HepG2 (cell line): ENCODE measurements at regions not wholly inside any gene's neighbourhood (a gene's known extent, or its start where the extent isn't known, plus 50 kb on each side); places are given as distances from the start of the nearest gene placed in this dataset.

ENCODE experiments used
- AFF4 ChIP-seq: sonication (generic); formaldehyde crosslinking; IDR thresholded peaks from 2 replicates; pipeline ENCODE4 v1.4.0; 2020; ENCODE audit warnings: missing genetic modification reagents
- AKAP8 ChIP-seq: sonication (generic); formaldehyde crosslinking; IDR thresholded peaks from 2 replicates; pipeline ENCODE4 v1.5.1; 2020; ENCODE audit warnings: mild to moderate bottlenecking, missing genetic modification reagents
- BRD4 ChIP-seq: sonication (generic); formaldehyde crosslinking; IDR thresholded peaks from 2 replicates; pipeline ENCODE4 v1.4.0; 2020; ENCODE audit warnings: missing genetic modification reagents
- EHMT2 ChIP-seq: fragments of 200-600 bp; sonication (generic); IDR thresholded peaks from 2 replicates; pipeline ENCODE4 v1.7.0; 2017; ENCODE audit warnings: antibody characterized with exemption, low read depth, low read length, borderline replicate concordance
- KLF12 ChIP-seq: sonication (generic); formaldehyde crosslinking; IDR thresholded peaks from 2 replicates; pipeline ENCODE4 v1.4.0; 2020; ENCODE audit warnings: missing genetic modification reagents, borderline replicate concordance
- MAZ ChIP-seq, 2 experiments: sonication (generic) in 1 of 2; formaldehyde crosslinking in 1 of 2; IDR thresholded peaks; 2 replicates each; pipeline versions ENCODE4 v1.5.0 to v1.6.1; 2012 to 2020; ENCODE audit warnings: low read depth in 2 of 2, mild to moderate bottlenecking in 2 of 2, borderline replicate concordance in 1 of 2, improper control_type of control experiment in 1 of 2, low read length in 1 of 2, missing genetic modification reagents in 1 of 2, moderate library complexity in 1 of 2
- MEF2D ChIP-seq: sonication (generic); formaldehyde crosslinking; IDR thresholded peaks from 2 replicates; pipeline ENCODE4 v1.5.1; 2020; ENCODE audit warnings: mild to moderate bottlenecking, missing genetic modification reagents
- MXI1 ChIP-seq: IDR thresholded peaks from 3 replicates; pipeline ENCODE4 v1.6.1; 2012; ENCODE audit warnings: low read depth, low read length, inconsistent platforms, borderline replicate concordance
- RCOR2 ChIP-seq: IDR thresholded peaks from 2 replicates; pipeline ENCODE4 v1.6.1; 2016; ENCODE audit warnings: missing biosample characterization, missing genetic modification reagents
- SP1 ChIP-seq, 2 experiments: fragments of 450-650 bp in 1 of 2; sonication (generic) in 1 of 2; formaldehyde crosslinking in 1 of 2; IDR thresholded peaks; 2 replicates each; pipeline versions ENCODE4 v1.4.0 to v1.6.1; 2016 to 2020; ENCODE audit warnings: missing genetic modification reagents in 1 of 2
- ZBTB21 ChIP-seq: sonication (generic); formaldehyde crosslinking; IDR thresholded peaks from 2 replicates; pipeline ENCODE4 v1.4.0; 2020; ENCODE audit warnings: missing genetic modification reagents
- ZMYM4 ChIP-seq: sonication (generic); formaldehyde crosslinking; IDR thresholded peaks from 2 replicates; pipeline ENCODE4 v1.8.1; 2023; ENCODE audit warnings: mild to moderate bottlenecking, missing genetic modification reagents
- ZNF30 ChIP-seq: sonication (generic); formaldehyde crosslinking; IDR thresholded peaks from 2 replicates; pipeline ENCODE4 v1.5.0; 2020; ENCODE audit warnings: mild to moderate bottlenecking, missing genetic modification reagents
- ZNF318 ChIP-seq: sonication (generic); formaldehyde crosslinking; IDR thresholded peaks from 2 replicates; pipeline ENCODE4 v1.4.0; 2020; ENCODE audit warnings: mild to moderate bottlenecking, missing genetic modification reagents
- ZNF615 ChIP-seq: sonication (generic); formaldehyde crosslinking; IDR thresholded peaks from 2 replicates; pipeline ENCODE4 v1.5.0; 2020; ENCODE audit warnings: mild to moderate bottlenecking, missing genetic modification reagents, borderline replicate concordance
- ZSCAN21 ChIP-seq: sonication (generic); formaldehyde crosslinking; IDR thresholded peaks from 2 replicates; pipeline ENCODE4 v1.8.0; 2022; ENCODE audit warnings: mild to moderate bottlenecking, missing genetic modification reagents, moderate library complexity, borderline replicate concordance

- no peak; the same call in 1 of the 2 replicates for TF ChIP-seq ZNF318
- TF ChIP-seq ZBTB21: peak; percentile 88
- 0 out of 2 replicates have a peak, but pooled peaks have one; percentile 56 for TF ChIP-seq ZNF30
- TF ChIP-seq KLF12 (CRISPR knock-in tag): 0 out of 2 replicates have a peak, but pooled peaks have one; percentile 26
- TF ChIP-seq ZMYM4 (CRISPR knock-in tag): peak; percentile 94
- no peak for TF ChIP-seq SP1 (IDR thresholded peaks at IDR 0.05)
- TF ChIP-seq SP1 (CRISPR knock-in tag; IDR thresholded peaks at IDR 0.05): peak; percentile 76
- no peak; the same call in 2 of the 3 replicates for TF ChIP-seq MXI1
- TF ChIP-seq ZSCAN21 (CRISPR knock-in tag): peak; percentile 45
- TF ChIP-seq AKAP8 (CRISPR knock-in tag): peak; percentile 60; the same call in 1 of the 2 replicates
- 0 out of 2 replicates have a peak, but pooled peaks have one; percentile 55 for TF ChIP-seq MEF2D
- TF ChIP-seq BRD4 (CRISPR knock-in tag): peak; percentile 46; the same call in 1 of the 2 replicates
- TF ChIP-seq EHMT2: no peak
- TF ChIP-seq AFF4: 0 out of 2 replicates have a peak, but pooled peaks have one; percentile 40
- no peak for TF ChIP-seq RCOR2
- no peak for TF ChIP-seq ZNF615 (CRISPR knock-in tag)
- peak; percentile 78; the same call in 1 of the 2 replicates for TF ChIP-seq MAZ (IDR thresholded peaks at IDR 0.05; ENCODE audit: borderline replicate concordance, low read depth, low read length)
- peak; percentile 77; the same call in 1 of the 2 replicates for TF ChIP-seq MAZ (CRISPR knock-in tag; IDR thresholded peaks at IDR 0.05; ENCODE audit: low read depth)
Measured at GRCh38 chr7:67302113-67303039, 305.7 kb downstream of the TYW1 start (continued).
